GM23338 (cell line): ENCODE measurements at regions not wholly inside any gene's neighbourhood (a gene's known extent, or its start where the extent isn't known, plus 50 kb on each side); places are given as distances from the start of the nearest gene placed in this dataset.

Experiments
- ATAC-seq: fragments of 200-7000 bp; cut with Tn5 transposase; 3 replicates; pipeline ENCODE4 v1.9.1; 2020
- DNase-seq: peaks from one replicate; pipeline ENCODE4 v3.0.0-alpha.2; 2015; ENCODE audit warnings: low spot score
- H2AFZ ChIP-seq: fragments of 200-600 bp; sonication (generic); 2 replicates; pipeline ENCODE4 v1.8.0; 2016; ENCODE audit warnings: antibody characterized with exemption, mild to moderate bottlenecking, moderate library complexity
- H3F3A ChIP-seq: fragments of 200-600 bp; sonication (generic); replicated peaks from 2 replicates; pipeline ENCODE4 v1.8.0; 2017; ENCODE audit warnings: antibody characterized with exemption, mixed run types, low read depth
- H3K27ac ChIP-seq: fragments of 200-600 bp; sonication (generic); 2 replicates; pipeline ENCODE4 v1.6.1; 2016; ENCODE audit warnings: low read depth
- H3K27me3 ChIP-seq: fragments of 200-600 bp; sonication (generic); 2 replicates; pipeline ENCODE4 v1.8.0; 2016; ENCODE audit warnings: mild to moderate bottlenecking, mixed run types, moderate library complexity; ENCODE audit not compliant: insufficient read depth
- H3K36me3 ChIP-seq: fragments of 200-600 bp; sonication (generic); 2 replicates; pipeline ENCODE4 v1.8.0; 2016; ENCODE audit warnings: mild to moderate bottlenecking; ENCODE audit not compliant: insufficient read depth
- H3K4me1 ChIP-seq: fragments of 200-600 bp; sonication (generic); 2 replicates; pipeline ENCODE4 v1.8.0; 2016; ENCODE audit warnings: mild to moderate bottlenecking, moderate library complexity; ENCODE audit not compliant: insufficient read depth
- H3K4me2 ChIP-seq: fragments of 200-600 bp; sonication (generic); 2 replicates; pipeline ENCODE4 v1.7.1; 2017; ENCODE audit warnings: mixed run types
- H3K4me3 ChIP-seq: fragments of 200-600 bp; sonication (generic); 2 replicates; pipeline ENCODE4 v1.6.1; 2016; ENCODE audit warnings: mixed run types
- H3K79me2 ChIP-seq: fragments of 200-600 bp; sonication (generic); replicated peaks from 2 replicates; pipeline ENCODE4 v1.8.0; 2017; ENCODE audit warnings: mild to moderate bottlenecking; ENCODE audit not compliant: insufficient read depth
- H3K9me2 ChIP-seq: fragments of 200-600 bp; sonication (generic); 2 replicates; pipeline ENCODE4 v1.8.0; 2017; ENCODE audit not compliant: insufficient read depth
- H4K20me1 ChIP-seq: fragments of 200-600 bp; sonication (generic); replicated peaks from 2 replicates; pipeline ENCODE4 v1.8.0; 2017; ENCODE audit warnings: mild to moderate bottlenecking; ENCODE audit not compliant: insufficient read depth
- H3K27ac Mint-ChIP-seq: 2 replicates; pipeline ENCODE4 v1.8.0; 2020; ENCODE audit warnings: inconsistent platforms, mild to moderate bottlenecking, moderate library complexity, mixed read lengths
- H3K27me3 Mint-ChIP-seq: 3 replicates; pipeline ENCODE4 v1.8.0; 2022; ENCODE audit warnings: low read depth, mild to moderate bottlenecking, moderate library complexity, mixed read lengths, inconsistent platforms; ENCODE audit not compliant: insufficient read depth, poor library complexity
- H3K36me3 Mint-ChIP-seq: 3 replicates; pipeline ENCODE4 v1.8.0; 2021; ENCODE audit warnings: low read depth, mild to moderate bottlenecking, inconsistent platforms, moderate library complexity, mixed read lengths
- H3K4me1 Mint-ChIP-seq: 3 replicates; pipeline ENCODE4 v1.8.0; 2020; ENCODE audit warnings: mild to moderate bottlenecking, inconsistent platforms, mixed read lengths
- H3K4me3 Mint-ChIP-seq: 3 replicates; pipeline ENCODE4 v1.8.0; 2021; ENCODE audit warnings: moderate library complexity, mild to moderate bottlenecking, inconsistent platforms, mixed read lengths
- H3K9me3 Mint-ChIP-seq: 3 replicates; pipeline ENCODE4 v1.8.0; 2020; ENCODE audit warnings: moderate library complexity, mild to moderate bottlenecking, inconsistent platforms, mixed read lengths
- POLR2AphosphoS5 ChIP-seq: IDR thresholded peaks from 2 replicates; pipeline ENCODE4 v1.6.1; 2016; ENCODE audit warnings: antibody characterized with exemption, low read depth
- ZNF114 ChIP-seq: fragments of 250-450 bp; sonication (Bioruptor Pico); IDR thresholded peaks from 2 replicates; pipeline ENCODE4 v1.5.0; 2020; ENCODE audit warnings: mild to moderate bottlenecking, moderate library complexity
- ZNF331 ChIP-seq: fragments of 250-450 bp; sonication (Bioruptor Pico); IDR thresholded peaks from 2 replicates; pipeline ENCODE4 v1.5.0; 2020; ENCODE audit warnings: low read depth, mild to moderate bottlenecking, moderate library complexity
- ZNF462 ChIP-seq: fragments of 250-450 bp; sonication (Bioruptor Pico); IDR thresholded peaks from 2 replicates; pipeline ENCODE4 v1.5.0; 2020; ENCODE audit warnings: mild to moderate bottlenecking, moderate library complexity
- TF ChIP-seq, protein P1 (sequence below): IDR thresholded peaks from 2 replicates; pipeline ENCODE4 v1.6.1; 2016; ENCODE audit warnings: antibody characterized with exemption
- TF ChIP-seq, protein P2 (sequence below), 2 experiments: fragments of 200-600 bp in 1 of 2; sonication (generic) in 1 of 2; conservative IDR thresholded peaks; 2 replicates each; pipeline versions ENCODE4 v1.5.1 to v1.6.1; 2016 to 2017; ENCODE audit warnings: antibody characterized with exemption in 2 of 2, low read depth in 2 of 2, mild to moderate bottlenecking in 2 of 2, moderate library complexity in 1 of 2

GRCh38 chr21:18002393-18002792 is 183.2 kb upstream of the C21orf91 start:
- no peaks in the 10 kb centered on the region for H3F3A ChIP-seq
- H4K20me1 ChIP-seq, result no peaks in the 10 kb centered on the region
- DNase-seq (no peak), ATAC-seq (no peak)
- Mint-ChIP-seq H3K27ac (no peak overlapping the region), H3K9me3 (peaks cover 23% of the 10 kb centered on the region), H3K4me3 (no peak overlapping the region), H3K27me3 (no peaks in the 10 kb centered on the region), H3K4me1 (no peaks in the 10 kb centered on the region; the same call in 2 of the 3 replicates), H3K36me3 (peaks cover 21% of the 10 kb centered on the region)
- peaks cover 4% of the 10 kb centered on the region; the same call in 1 of the 2 replicates for H3K4me1 ChIP-seq
- H3K79me2 ChIP-seq, result no peaks in the 10 kb centered on the region
- TF ChIP-seq ZNF462 (CRISPR knock-in tag), result no peak
- no peak for TF ChIP-seq POLR2AphosphoS5
- TF ChIP-seq, protein P1, sequence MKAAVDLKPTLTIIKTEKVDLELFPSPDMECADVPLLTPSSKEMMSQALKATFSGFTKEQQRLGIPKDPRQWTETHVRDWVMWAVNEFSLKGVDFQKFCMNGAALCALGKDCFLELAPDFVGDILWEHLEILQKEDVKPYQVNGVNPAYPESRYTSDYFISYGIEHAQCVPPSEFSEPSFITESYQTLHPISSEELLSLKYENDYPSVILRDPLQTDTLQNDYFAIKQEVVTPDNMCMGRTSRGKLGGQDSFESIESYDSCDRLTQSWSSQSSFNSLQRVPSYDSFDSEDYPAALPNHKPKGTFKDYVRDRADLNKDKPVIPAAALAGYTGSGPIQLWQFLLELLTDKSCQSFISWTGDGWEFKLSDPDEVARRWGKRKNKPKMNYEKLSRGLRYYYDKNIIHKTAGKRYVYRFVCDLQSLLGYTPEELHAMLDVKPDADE, result no peak
- TF ChIP-seq, protein P2, sequence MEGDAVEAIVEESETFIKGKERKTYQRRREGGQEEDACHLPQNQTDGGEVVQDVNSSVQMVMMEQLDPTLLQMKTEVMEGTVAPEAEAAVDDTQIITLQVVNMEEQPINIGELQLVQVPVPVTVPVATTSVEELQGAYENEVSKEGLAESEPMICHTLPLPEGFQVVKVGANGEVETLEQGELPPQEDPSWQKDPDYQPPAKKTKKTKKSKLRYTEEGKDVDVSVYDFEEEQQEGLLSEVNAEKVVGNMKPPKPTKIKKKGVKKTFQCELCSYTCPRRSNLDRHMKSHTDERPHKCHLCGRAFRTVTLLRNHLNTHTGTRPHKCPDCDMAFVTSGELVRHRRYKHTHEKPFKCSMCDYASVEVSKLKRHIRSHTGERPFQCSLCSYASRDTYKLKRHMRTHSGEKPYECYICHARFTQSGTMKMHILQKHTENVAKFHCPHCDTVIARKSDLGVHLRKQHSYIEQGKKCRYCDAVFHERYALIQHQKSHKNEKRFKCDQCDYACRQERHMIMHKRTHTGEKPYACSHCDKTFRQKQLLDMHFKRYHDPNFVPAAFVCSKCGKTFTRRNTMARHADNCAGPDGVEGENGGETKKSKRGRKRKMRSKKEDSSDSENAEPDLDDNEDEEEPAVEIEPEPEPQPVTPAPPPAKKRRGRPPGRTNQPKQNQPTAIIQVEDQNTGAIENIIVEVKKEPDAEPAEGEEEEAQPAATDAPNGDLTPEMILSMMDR (conservative IDR thresholded peaks at IDR 0.05; ENCODE audit: low read depth in 2 of 2), result no peak
- no peak for TF ChIP-seq ZNF114 (CRISPR knock-in tag)
- TF ChIP-seq ZNF331 (CRISPR knock-in tag), result no peak
- peaks cover 3% of the 10 kb centered on the region; the same call in 1 of the 2 replicates for H3K36me3 ChIP-seq
- no peak overlapping the region for H3K4me2 ChIP-seq
- H3K4me3 ChIP-seq, result no peak overlapping the region
- no peaks in the 10 kb centered on the region for H3K9me2 ChIP-seq
- H3K27me3 ChIP-seq, result no peaks in the 10 kb centered on the region
- no peak overlapping the region for H2AFZ ChIP-seq
- H3K27ac ChIP-seq, result no peak overlapping the region
